Osteocyte (in vitro differentiated cells): ENCODE measurements at regions not wholly inside any gene's neighbourhood (a gene's known extent, or its start where the extent isn't known, plus 50 kb on each side); places are given as distances from the start of the nearest gene placed in this dataset.

Experiments
- DNase-seq: peaks from one replicate; pipeline ENCODE4 v3.0.0; 2021; ENCODE audit warnings: mixed read lengths; ENCODE audit not compliant: unreplicated experiment; ENCODE audit errors: extremely low spot score
- H3K27ac Mint-ChIP-seq: one replicate; pipeline ENCODE4 v1.8.0; 2021; ENCODE audit warnings: mild to moderate bottlenecking, mixed read lengths; ENCODE audit not compliant: unreplicated experiment
- H3K27me3 Mint-ChIP-seq: one replicate; pipeline ENCODE4 v1.8.0; 2021; ENCODE audit warnings: mixed read lengths; ENCODE audit not compliant: unreplicated experiment
- H3K36me3 Mint-ChIP-seq: one replicate; pipeline ENCODE4 v1.8.0; 2021; ENCODE audit warnings: mixed read lengths; ENCODE audit not compliant: unreplicated experiment
- H3K4me1 Mint-ChIP-seq: one replicate; pipeline ENCODE4 v1.8.0; 2021; ENCODE audit warnings: mixed read lengths; ENCODE audit not compliant: unreplicated experiment
- H3K4me3 Mint-ChIP-seq: one replicate; pipeline ENCODE4 v1.8.0; 2021; ENCODE audit warnings: mild to moderate bottlenecking, moderate library complexity, mixed read lengths; ENCODE audit not compliant: unreplicated experiment
- H3K9me3 Mint-ChIP-seq: one replicate; pipeline ENCODE4 v1.8.0; 2021; ENCODE audit warnings: mixed read lengths; ENCODE audit not compliant: unreplicated experiment
- TF ChIP-seq, protein P1 (sequence below): fragments of 200-600 bp; sonication (generic); IDR thresholded peaks from 2 replicates; pipeline ENCODE4 v1.5.0; 2021; ENCODE audit warnings: antibody characterized with exemption, mild to moderate bottlenecking, moderate library complexity

DNA sequence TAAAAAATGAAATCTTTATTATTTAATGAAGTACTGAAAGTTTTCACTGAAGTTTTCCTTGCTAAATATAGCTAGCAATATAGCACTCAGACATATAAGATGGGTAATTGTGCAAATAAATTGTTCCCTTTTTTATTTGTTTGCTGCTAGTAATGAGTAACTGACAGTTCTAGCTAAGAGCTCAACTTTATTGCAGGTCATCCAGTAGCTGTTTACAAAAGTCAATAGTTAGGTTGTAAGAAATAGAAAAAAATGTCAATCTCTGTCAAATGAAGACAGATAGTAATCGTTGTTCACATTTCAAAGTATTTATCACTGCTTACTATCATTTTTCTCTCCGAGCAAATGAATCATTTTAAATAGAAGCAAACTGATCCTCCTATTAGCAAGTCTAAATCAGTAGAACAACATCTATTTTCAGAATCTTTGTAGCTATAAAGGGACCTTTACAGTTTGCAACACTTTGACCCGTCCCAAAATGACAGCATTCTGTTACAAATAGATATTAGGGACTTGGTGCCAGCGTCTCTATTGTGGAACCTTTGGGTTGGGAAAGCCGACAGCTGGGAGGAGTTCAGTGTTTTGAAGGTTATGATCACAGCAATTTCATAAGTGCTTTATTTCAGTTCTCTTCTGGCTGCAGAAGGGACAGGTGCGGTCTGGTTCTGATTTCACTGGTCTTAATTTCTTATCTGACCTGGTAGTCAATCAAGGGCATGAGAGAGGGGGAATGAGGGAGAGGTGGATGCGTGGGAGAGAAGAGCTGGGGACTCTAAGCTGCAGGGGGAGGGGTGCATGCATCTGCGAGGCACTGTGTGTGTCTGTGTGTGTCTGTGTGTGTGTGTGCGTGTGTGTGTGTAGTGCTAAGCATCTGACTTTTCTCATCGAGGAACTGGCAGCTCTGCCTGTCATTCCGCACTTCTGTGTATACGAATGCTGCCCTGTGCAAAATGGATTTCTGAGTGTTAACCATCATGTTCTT is 227.9 kb upstream of the PITX2 start:
- Mint-ChIP-seq H3K27ac (no peak overlapping the region), H3K36me3 (no peaks in the 10 kb centered on the region), H3K9me3 (no peaks in the 10 kb centered on the region), H3K4me1 (peaks cover 3% of the 10 kb centered on the region), H3K27me3 (no peaks in the 10 kb centered on the region), H3K4me3 (no peak overlapping the region)
- TF ChIP-seq, protein P1, sequence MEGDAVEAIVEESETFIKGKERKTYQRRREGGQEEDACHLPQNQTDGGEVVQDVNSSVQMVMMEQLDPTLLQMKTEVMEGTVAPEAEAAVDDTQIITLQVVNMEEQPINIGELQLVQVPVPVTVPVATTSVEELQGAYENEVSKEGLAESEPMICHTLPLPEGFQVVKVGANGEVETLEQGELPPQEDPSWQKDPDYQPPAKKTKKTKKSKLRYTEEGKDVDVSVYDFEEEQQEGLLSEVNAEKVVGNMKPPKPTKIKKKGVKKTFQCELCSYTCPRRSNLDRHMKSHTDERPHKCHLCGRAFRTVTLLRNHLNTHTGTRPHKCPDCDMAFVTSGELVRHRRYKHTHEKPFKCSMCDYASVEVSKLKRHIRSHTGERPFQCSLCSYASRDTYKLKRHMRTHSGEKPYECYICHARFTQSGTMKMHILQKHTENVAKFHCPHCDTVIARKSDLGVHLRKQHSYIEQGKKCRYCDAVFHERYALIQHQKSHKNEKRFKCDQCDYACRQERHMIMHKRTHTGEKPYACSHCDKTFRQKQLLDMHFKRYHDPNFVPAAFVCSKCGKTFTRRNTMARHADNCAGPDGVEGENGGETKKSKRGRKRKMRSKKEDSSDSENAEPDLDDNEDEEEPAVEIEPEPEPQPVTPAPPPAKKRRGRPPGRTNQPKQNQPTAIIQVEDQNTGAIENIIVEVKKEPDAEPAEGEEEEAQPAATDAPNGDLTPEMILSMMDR: no peak
- DNase-seq: no peak

DNA sequence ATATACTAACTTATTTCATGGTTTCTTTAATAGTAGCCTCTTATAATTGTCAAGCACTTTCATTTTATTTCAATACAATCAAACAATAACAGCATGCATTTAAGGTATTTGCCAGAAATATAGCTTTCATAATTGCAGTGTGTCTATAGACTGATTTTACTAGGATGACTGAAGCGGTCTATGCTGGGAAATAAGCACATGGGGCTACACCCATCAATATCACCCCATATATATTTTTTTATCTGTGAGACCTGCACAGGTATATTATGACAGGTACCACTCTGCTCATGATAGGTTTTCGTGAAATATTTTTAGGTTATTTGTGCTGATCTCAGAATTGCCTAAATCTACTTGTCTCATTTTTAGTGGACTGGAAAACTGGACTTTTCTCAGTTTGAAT is 229.1 kb upstream of the PITX2 start:
- H3K4me3 Mint-ChIP-seq: no peak overlapping the region
- no peak for DNase-seq
- H3K27ac Mint-ChIP-seq: no peak overlapping the region
- TF ChIP-seq, protein P1: no peak
- no peaks in the 10 kb centered on the region for H3K9me3 Mint-ChIP-seq
- no peaks in the 10 kb centered on the region for H3K36me3 Mint-ChIP-seq
- no peaks in the 10 kb centered on the region for H3K27me3 Mint-ChIP-seq
- H3K4me1 Mint-ChIP-seq: peaks cover 3% of the 10 kb centered on the region

GRCh38 chr4:110852793-110853192 is 229.9 kb upstream of the PITX2 start:
- H3K9me3 Mint-ChIP-seq: no peaks in the 10 kb centered on the region
- peaks cover 3% of the 10 kb centered on the region for H3K4me1 Mint-ChIP-seq
- H3K27ac Mint-ChIP-seq: no peak overlapping the region
- no peak overlapping the region for H3K4me3 Mint-ChIP-seq
- H3K36me3 Mint-ChIP-seq: no peaks in the 10 kb centered on the region
- TF ChIP-seq, protein P1: no peak
- no peaks in the 10 kb centered on the region for H3K27me3 Mint-ChIP-seq
- DNase-seq: no peak

DNA sequence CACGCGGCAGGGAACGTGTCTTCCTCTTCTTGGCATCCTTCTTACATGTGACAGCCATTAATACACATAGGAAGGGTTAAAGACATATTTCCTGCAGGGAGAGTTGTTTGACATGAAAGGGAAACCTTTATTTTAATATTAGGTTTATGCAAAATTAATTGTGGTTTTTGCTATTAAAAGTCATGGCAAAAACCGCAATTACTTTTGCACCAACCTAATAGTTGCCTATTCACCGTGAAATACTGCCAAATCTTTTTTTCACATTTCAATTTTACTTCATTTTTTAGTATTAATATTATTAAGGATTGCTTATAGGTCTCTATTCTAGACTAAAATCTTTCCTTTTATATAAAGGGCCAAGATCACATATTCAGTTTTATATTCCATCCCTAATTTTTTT is 230.4 kb upstream of the PITX2 start:
- Mint-ChIP-seq H3K4me1 (peaks cover 3% of the 10 kb centered on the region), H3K36me3 (no peaks in the 10 kb centered on the region), H3K27ac (no peak overlapping the region), H3K4me3 (no peak overlapping the region), H3K9me3 (no peaks in the 10 kb centered on the region), H3K27me3 (no peaks in the 10 kb centered on the region)
- DNase-seq: no peak
- TF ChIP-seq, protein P1: no peak

- Mint-ChIP-seq H3K36me3 (no peaks in the 10 kb centered on the region), H3K4me3 (no peak overlapping the region), H3K27ac (peak overlapping the region; percentile 1), H3K27me3 (no peaks in the 10 kb centered on the region), H3K4me1 (peaks cover 3% of the 10 kb centered on the region), H3K9me3 (no peaks in the 10 kb centered on the region)
- TF ChIP-seq, protein P1: no peak
- no peak for DNase-seq
Observed at GRCh38 chr4:110854021-110854678, 231.3 kb upstream of the PITX2 start.
